HG03521 (cell line): ENCODE measurements at regions not wholly inside any gene's neighbourhood (a gene's known extent, or its start where the extent isn't known, plus 50 kb on each side); places are given as distances from the start of the nearest gene placed in this dataset.
"Not testable (repeated sequence)": the region's sequence is repeated elsewhere in the genome, so short reads cannot be mapped to it uniquely, and the experiment has no call there.

Experiments
- ATAC-seq: cut with Tn5 transposase; IDR thresholded peaks from one replicate; pipeline ENCODE4 v1.9.1; 2021; ENCODE audit warnings: mild to moderate bottlenecking, moderate library complexity; ENCODE audit not compliant: unreplicated experiment

DNA sequence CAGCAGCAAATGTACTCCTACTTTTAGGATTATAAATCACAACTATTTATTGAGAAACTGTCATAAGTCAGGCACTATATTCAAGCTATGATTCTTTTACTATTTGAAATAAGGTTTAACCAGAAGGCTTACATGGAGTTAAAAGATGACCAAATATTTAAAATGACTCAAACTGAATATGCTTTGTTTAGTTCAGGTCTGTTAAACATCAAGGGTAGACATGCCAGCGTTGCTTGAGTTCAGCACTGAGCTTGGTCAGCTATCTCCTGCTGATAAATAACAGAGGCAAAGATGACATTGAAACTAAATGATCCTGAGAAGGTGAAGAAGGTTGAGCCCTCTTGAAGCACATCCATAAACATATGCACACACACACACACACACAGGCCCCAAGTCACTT, 305.6 kb downstream of the ANKRD30BL start:
- not testable (repeated sequence) for ATAC-seq

DNA sequence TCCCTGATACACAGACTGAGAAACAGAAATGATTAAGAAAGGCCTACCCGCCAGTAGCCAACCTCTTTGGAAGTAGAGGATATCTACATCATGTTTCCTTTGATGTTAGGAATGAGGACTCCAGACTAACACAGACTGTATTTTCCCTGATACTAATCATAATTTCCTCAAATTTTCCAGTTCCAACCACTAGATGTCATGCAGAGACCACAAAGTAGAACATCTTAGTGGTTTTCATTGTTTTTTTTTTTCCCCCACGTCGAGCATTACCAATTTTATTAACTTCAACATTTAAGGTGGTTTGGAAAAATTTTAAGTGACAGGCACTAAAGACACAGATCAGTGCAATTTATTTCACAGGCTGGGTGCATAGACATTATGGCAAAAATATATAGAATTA, 303.6 kb downstream of the ANKRD30BL start:
- ATAC-seq, result not testable (repeated sequence)
